ENCODE measurements at regions not wholly inside any gene's neighbourhood (a gene's known extent, or its start where the extent isn't known, plus 50 kb on each side); places are given as distances from the start of the nearest gene placed in this dataset.

DNA sequence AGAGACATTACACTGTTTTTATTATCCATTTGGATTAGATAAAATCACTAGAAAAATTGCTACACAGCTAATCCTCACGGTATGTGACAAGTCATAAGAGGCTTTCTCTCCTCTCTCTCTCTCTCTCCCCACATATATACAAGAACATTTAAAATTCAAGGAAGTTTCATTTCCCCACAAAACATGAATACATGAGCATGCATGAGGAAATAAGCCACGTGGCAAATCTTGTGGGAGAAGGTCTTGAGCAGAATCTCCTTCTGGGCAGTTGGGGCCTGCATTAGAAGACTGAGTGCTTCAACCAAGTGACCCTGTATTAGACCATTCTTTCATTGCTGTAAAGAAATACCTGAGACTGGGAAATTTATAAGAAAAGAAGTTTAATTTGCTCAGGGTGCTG lies 1313.1 kb downstream of the MRPL39 start:
- Histone ChIP-seq H3K9me3 (no peaks in the 10 kb centered on the region), H3K4me1 (no peaks in the 10 kb centered on the region), H3K27ac (no peak overlapping the region), H3K36me3 (no peaks in the 10 kb centered on the region), H3K4me3 (no peak overlapping the region), H3K27me3 (ENCODE audit: low read depth) (no peaks in the 10 kb centered on the region)
- no peak for TF ChIP-seq CTCF (IDR thresholded peaks at IDR 0.05)
- intact Hi-C loops (cut with DNase I): no loop called here
- DNase-seq (no peak), ATAC-seq (no peak)

- no peak for ATAC-seq
- intact Hi-C loops (cut with DNase I): no loop called here
- TF ChIP-seq CTCF (IDR thresholded peaks at IDR 0.05): no peak
These were observed 1317.0 kb downstream of the MRPL39 start for GRCh38 chr21:24290151-24290833.

GRCh38 chr21:24289539-24289938 lies 1317.7 kb downstream of the MRPL39 start:
- Histone ChIP-seq H3K27ac (no peak overlapping the region), H3K4me1 (no peaks in the 10 kb centered on the region), H3K36me3 (no peaks in the 10 kb centered on the region), H3K27me3 (ENCODE audit: low read depth) (no peaks in the 10 kb centered on the region), H3K4me3 (no peak overlapping the region), H3K9me3 (no peaks in the 10 kb centered on the region)
- no peak for TF ChIP-seq CTCF (IDR thresholded peaks at IDR 0.05)
- no peak for ATAC-seq
- no peak for DNase-seq
- intact Hi-C loops (cut with DNase I): no loop called here

More at GRCh38 chr21:24290151-24290833, 1317.0 kb downstream of the MRPL39 start:
- Histone ChIP-seq H3K36me3 (no peaks in the 10 kb centered on the region), H3K4me1 (no peaks in the 10 kb centered on the region), H3K9me3 (no peaks in the 10 kb centered on the region), H3K27ac (no peak overlapping the region), H3K4me3 (no peak overlapping the region), H3K27me3 (ENCODE audit: low read depth) (no peaks in the 10 kb centered on the region)
- DNase-seq: no peak

DNA sequence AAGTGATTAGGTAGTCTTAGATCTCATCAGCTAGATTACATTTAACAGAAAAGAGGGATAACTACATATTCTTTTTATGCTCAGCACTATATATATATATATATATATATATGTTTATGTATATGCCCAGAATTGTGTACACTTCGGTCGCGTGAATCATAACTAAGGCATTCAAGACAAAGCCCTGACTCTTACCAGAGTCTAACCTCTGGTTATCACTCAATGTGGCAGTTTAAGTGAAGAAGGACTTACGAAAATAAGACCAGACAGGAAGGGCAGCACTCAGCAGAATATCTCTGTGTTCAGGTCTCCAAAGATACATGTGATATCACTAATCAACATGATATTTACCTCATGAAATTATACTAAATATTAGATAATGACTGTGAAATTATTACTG lies 1326.7 kb downstream of the MRPL39 start:
- no peak for TF ChIP-seq CTCF (IDR thresholded peaks at IDR 0.05)
- ATAC-seq (no peak), DNase-seq (no peak)
- H3K36me3 ChIP-seq: no peaks in the 10 kb centered on the region
- H3K4me1 ChIP-seq: no peaks in the 10 kb centered on the region
- intact Hi-C loops (cut with DNase I): no loop called here
- H3K27me3 ChIP-seq (ENCODE audit: low read depth): no peaks in the 10 kb centered on the region
- H3K27ac ChIP-seq: no peak overlapping the region
- H3K4me3 ChIP-seq: no peak overlapping the region
- H3K9me3 ChIP-seq: no peaks in the 10 kb centered on the region

- Histone ChIP-seq H3K27me3 (ENCODE audit: low read depth) (no peaks in the 10 kb centered on the region), H3K27ac (no peak overlapping the region), H3K4me1 (no peaks in the 10 kb centered on the region), H3K4me3 (no peak overlapping the region), H3K9me3 (no peaks in the 10 kb centered on the region), H3K36me3 (no peaks in the 10 kb centered on the region)
- no peak for TF ChIP-seq CTCF (IDR thresholded peaks at IDR 0.05)
- intact Hi-C loops (cut with DNase I): no loop called here
- DNase-seq: no peak
- ATAC-seq: no peak
These were observed 1328.6 kb downstream of the MRPL39 start for GRCh38 chr21:24278711-24279110.
